ENCODE measurements at regions not wholly inside any gene's neighbourhood (a gene's known extent, or its start where the extent isn't known, plus 50 kb on each side); places are given as distances from the start of the nearest gene placed in this dataset.

DNA sequence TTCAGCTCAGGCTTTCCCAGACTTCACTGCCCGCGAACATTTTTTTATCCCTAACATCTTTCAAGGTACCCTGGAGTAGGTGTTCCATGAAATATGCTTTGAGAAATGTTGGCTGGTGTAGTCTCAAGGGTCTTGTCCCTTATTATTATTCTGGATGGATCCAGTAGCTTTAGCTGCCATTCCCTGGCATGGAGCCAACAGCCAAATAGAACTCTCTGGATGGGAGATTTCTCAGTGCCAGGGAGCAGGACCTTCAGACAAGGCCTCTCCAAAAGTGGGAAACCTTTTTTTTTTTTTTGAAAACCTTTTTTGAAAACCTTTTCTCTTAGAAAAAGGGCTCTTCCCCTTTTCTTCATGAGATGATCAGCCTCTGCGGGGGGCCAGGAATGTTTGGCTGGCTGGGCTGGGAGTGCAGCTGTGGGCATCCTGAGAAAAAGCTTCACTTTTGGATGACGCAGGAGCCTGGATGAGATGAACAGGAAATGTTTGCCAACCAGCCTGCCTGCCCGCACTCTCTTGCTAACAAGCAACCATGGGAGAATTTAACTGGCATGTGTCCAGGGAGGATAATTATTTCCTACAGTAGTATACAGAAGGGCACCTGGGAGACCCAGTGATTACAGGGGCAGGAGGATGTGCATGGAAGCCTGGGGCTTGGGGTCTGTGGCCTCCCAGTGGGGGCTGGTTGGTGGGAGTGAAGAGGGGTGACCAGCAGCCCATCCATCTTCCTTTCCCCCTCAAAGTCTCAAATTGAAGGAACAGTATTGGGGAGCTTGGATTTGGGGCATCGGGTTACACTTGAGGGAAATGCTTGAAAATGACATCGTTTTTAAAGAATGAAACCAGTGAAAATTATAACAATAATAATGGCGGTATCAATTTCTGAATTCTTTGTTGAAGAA lies 109.1 kb upstream of the LRIG1 start:
- no peaks in the 10 kb centered on the region for H3K9me3 ChIP-seq (ENCODE audit: insufficient read depth in 2 of 2, low read depth in 1 of 2, low read length in 1 of 2)
- H3K27ac ChIP-seq (ENCODE audit: low read depth, low read length) = no peak overlapping the region
- no peaks in the 10 kb centered on the region for H3K27me3 ChIP-seq (replicated peaks in 1 of 4; ENCODE audit: control insufficient read depth in 3 of 4, extremely low read depth in 1 of 4, insufficient read depth in 3 of 4, low read length in 3 of 4)
- no peak overlapping the region for H2BK15ac ChIP-seq (ENCODE audit: low read length)
- no peaks in the 10 kb centered on the region for H3K79me2 ChIP-seq (ENCODE audit: control insufficient read depth in 1 of 2, insufficient read depth in 2 of 2, low read length in 2 of 2)
- H3K23me2 ChIP-seq (ENCODE audit: low read depth, low read length) = no peaks in the 10 kb centered on the region
- no peak overlapping the region for H3K56ac ChIP-seq (replicated peaks; ENCODE audit: insufficient read length, low read depth, low read length)
- peak in 1 of 2 experiments; percentile 77 for DNase-seq (ENCODE audit: low read depth in 1 of 2, low spot score in 2 of 2)
- no peak for FAIRE-seq
- peaks cover 6 to 18% (median 9%) of the 10 kb centered on the region in 4 experiments; a peak in 6 of 7 replicates for H3K4me1 ChIP-seq (replicated peaks in 1 of 4; ENCODE audit: control insufficient read depth in 3 of 4, insufficient read depth in 4 of 4, low read length in 3 of 4)
- H3K9ac ChIP-seq (replicated peaks in 1 of 4; ENCODE audit: extremely low read depth in 1 of 4, low read depth in 3 of 4, low read length in 3 of 4) = 0 out of 7 replicates have a peak overlapping the region, but pooled peaks of 1 of the 4 experiments have one; percentile 18
- no peak overlapping the region for H2AFZ ChIP-seq (ENCODE audit: low read length)
- no peak overlapping the region; the same call in 1 of the 2 replicates for H2AK5ac ChIP-seq (ENCODE audit: low read depth, low read length)
- ChIA-PET CTCF (ENCODE audit: partially characterized antibody) (interaction anchor here (0.8 to 1.5 kb wide), 2 partner anchors 201 to 202 kb away, joined by 3 read pairs; no protein-coding TSS in a partner anchor), POLR2A (ENCODE audit: partially characterized antibody) (interaction anchor here (0.6 to 1.4 kb wide), 3 partner anchors 9 to 103 kb away, joined by 3 to 4 read pairs (median 3); no protein-coding TSS in a partner anchor)
- no peak overlapping the region for H4K91ac ChIP-seq (replicated peaks; ENCODE audit: insufficient read length, low read length)
- peak overlapping the region; percentile 29 to 48; a peak in 3 of 4 replicates for H3K4me2 ChIP-seq (ENCODE audit: insufficient read depth in 1 of 2, low read depth in 2 of 2, low read length in 2 of 2)
- TF ChIP-seq TCF12 (IDR thresholded peaks at IDR 0.05; ENCODE audit: low read depth, low read length) (0 out of 2 replicates have a peak, but pooled peaks have one; percentile 28), TEAD4 (IDR thresholded peaks at IDR 0.05; ENCODE audit: low read depth, low read length) (peak; percentile 93), SIRT6 (IDR thresholded peaks at IDR 0.05; ENCODE audit: low read length) (no peak), ASH2L (IDR thresholded peaks at IDR 0.05; ENCODE audit: low read length) (peak; percentile 68), CREB1 (IDR thresholded peaks at IDR 0.05) (no peak)
- 57% methylated on average over 8 of the region's 8 CpGs; no CpG with 5 or more reads in 1 of the 2 experiments for WGBS, 2 experiments (ENCODE audit: extremely low coverage in 1 of 2, insufficient coverage in 1 of 2, insufficient read length in 1 of 2, insufficient replicate concordance in 2 of 2, low coverage in 1 of 2, low lambda C conversion rate in 2 of 2, missing lambda C conversion rate in 1 of 2)
- no peak overlapping the region for H4K5ac ChIP-seq (ENCODE audit: insufficient read length, low read depth, low read length)
- peak overlapping the region; percentile 76; the same call in 1 of the 2 replicates for H2BK20ac ChIP-seq (ENCODE audit: low read length)
- peak overlapping the region; percentile 22 for H2BK120ac ChIP-seq (replicated peaks; ENCODE audit: low read depth, low read length)
- no peak overlapping the region for H4K8ac ChIP-seq (ENCODE audit: extremely low read depth, insufficient read depth, low read length)
- peak overlapping the region; percentile 64; the same call in 1 of the 2 replicates for H2BK5ac ChIP-seq (ENCODE audit: low read depth, low read length)
- no peaks in the 10 kb centered on the region for H3K79me1 ChIP-seq (ENCODE audit: low read depth, low read length)
- H3K36me3 ChIP-seq (ENCODE audit: control insufficient read depth in 2 of 4, insufficient read depth in 4 of 4, low read length in 3 of 4) = no peaks in the 10 kb centered on the region
- no peak overlapping the region for H3K14ac ChIP-seq (ENCODE audit: insufficient read length)
- H3K4ac ChIP-seq (replicated peaks; ENCODE audit: insufficient read length, low read depth, low read length) = peak overlapping the region; percentile 10
- peak overlapping the region; percentile 93 for H3K18ac ChIP-seq (ENCODE audit: extremely low read depth, low read length)
- no peaks in the 10 kb centered on the region for H4K20me1 ChIP-seq (replicated peaks in 1 of 2; ENCODE audit: control insufficient read depth in 1 of 2, insufficient read depth in 2 of 2, low read length in 2 of 2)
- H3K4me3 ChIP-seq (ENCODE audit: extremely low read depth in 1 of 4, insufficient read depth in 2 of 4, low read depth in 3 of 4, low read length in 4 of 4) = peak overlapping the region in 1 of 4 experiments; percentile 31; a peak in 2 of 8 replicates
- peak overlapping the region; percentile 78; the same call in 1 of the 2 replicates for H2BK12ac ChIP-seq (ENCODE audit: low read depth, low read length)
- H3K23ac ChIP-seq (ENCODE audit: insufficient read length) = no peak overlapping the region

Measured in H1 (cell line).